Gastroesophageal sphincter (tissue), 3 donors: ENCODE measurements at regions not wholly inside any gene's neighbourhood (a gene's known extent, or its start where the extent isn't known, plus 50 kb on each side); places are given as distances from the start of the nearest gene placed in this dataset.

Experiments used
- EP300 ChIP-seq: sonication (generic); formaldehyde crosslinking; IDR thresholded peaks from one replicate; pipeline ENCODE4 v1.6.1; 2017; ENCODE audit warnings: antibody characterized with exemption, mild to moderate bottlenecking
- POLR2A ChIP-seq, 2 donors: fragments of 450-650 bp; IDR thresholded peaks; one replicate each; pipeline ENCODE4 v1.6.1; 2017; ENCODE audit warnings: antibody characterized with exemption in 2 of 2, mild to moderate bottlenecking in 2 of 2, moderate library complexity in 1 of 2
- TF ChIP-seq, protein P1 (sequence below), 4 experiments: fragments of 200-600 bp in 2 of 4; fragments of 450-650 bp in 2 of 4; sonication (generic) in 1 of 4; IDR thresholded peaks; one replicate each; pipeline ENCODE4 v1.5.1; 2017 to 2019; ENCODE audit warnings: antibody characterized with exemption in 4 of 4, mild to moderate bottlenecking in 2 of 4, moderate library complexity in 2 of 4

DNA sequence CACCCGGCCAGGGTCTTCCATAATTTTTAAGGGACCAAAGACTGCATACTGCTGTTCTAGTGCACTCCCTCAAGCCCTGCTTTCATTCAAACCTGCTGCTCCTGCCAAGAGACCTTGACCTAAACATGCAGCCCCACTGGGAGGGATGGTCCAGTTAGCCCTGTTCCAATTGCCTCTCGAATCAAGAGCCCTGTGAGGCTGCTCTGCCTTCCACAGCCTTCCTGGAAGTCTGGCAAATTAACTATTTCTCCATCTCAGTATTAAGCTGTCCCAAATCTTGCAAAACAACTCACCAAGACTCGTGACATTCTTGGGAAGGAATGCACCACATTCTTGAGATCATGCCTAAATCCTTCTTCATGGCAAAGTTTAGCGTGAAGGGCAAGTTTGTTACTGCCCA, 231.3 kb downstream of the C1orf94 start:
- TF ChIP-seq, protein P1, sequence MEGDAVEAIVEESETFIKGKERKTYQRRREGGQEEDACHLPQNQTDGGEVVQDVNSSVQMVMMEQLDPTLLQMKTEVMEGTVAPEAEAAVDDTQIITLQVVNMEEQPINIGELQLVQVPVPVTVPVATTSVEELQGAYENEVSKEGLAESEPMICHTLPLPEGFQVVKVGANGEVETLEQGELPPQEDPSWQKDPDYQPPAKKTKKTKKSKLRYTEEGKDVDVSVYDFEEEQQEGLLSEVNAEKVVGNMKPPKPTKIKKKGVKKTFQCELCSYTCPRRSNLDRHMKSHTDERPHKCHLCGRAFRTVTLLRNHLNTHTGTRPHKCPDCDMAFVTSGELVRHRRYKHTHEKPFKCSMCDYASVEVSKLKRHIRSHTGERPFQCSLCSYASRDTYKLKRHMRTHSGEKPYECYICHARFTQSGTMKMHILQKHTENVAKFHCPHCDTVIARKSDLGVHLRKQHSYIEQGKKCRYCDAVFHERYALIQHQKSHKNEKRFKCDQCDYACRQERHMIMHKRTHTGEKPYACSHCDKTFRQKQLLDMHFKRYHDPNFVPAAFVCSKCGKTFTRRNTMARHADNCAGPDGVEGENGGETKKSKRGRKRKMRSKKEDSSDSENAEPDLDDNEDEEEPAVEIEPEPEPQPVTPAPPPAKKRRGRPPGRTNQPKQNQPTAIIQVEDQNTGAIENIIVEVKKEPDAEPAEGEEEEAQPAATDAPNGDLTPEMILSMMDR (IDR thresholded peaks at IDR 0.05), result no peak
- no peak for TF ChIP-seq EP300
- TF ChIP-seq POLR2A (IDR thresholded peaks at IDR 0.05), result no peak
